A549 (cell line): ENCODE measurements at regions not wholly inside any gene's neighbourhood (a gene's known extent, or its start where the extent isn't known, plus 50 kb on each side); places are given as distances from the start of the nearest gene placed in this dataset.

ENCODE experiments used
- ATAC-seq, 2 experiments: fragments of 200-7000 bp in 1 of 2; fragments of >200 bp in 1 of 2; cut with Nextera tagmentation in 1 of 2; cut with Tn5 transposase in 1 of 2; 3 replicates each; pipeline versions ENCODE4 v1.8.0 to v1.9.1; 2018 to 2020; ENCODE audit warnings: mild to moderate bottlenecking in 1 of 2, moderate library complexity in 1 of 2
- CTCF ChIA-PET: fragments of 300-600 bp; sonication (Branson Sonifier 250); formaldehyde crosslinking; extraction: SDS; loops from one replicate; lab custom pipeline; 2021; ENCODE audit warnings: antibody characterized with exemption, inconsistent platforms; lab: Yijun Ruan, JAX
- POLR2A ChIA-PET: fragments of 350-600 bp; formaldehyde crosslinking; extraction: SDS; loops from one replicate; lab custom pipeline; 2021; ENCODE audit warnings: antibody characterized with exemption, inconsistent platforms; lab: Yijun Ruan, JAX
- DNase-seq, 2 experiments: peaks; one replicate each; pipeline versions ENCODE4 v3.0.0 to v3.0.0-alpha.2; 2011 to 2016; ENCODE audit warnings: low read depth in 1 of 2, low spot score in 1 of 2
- FAIRE-seq: peaks from 2 replicates; lab custom pipeline; 2011; peaks lifted over from hg19 to GRCh38; lab: Jason Lieb, UNC
- H3K27ac ChIP-seq, 2 experiments: fragments of >200 bp; sonication (Bioruptor Twin); formaldehyde crosslinking; 3 replicates each; pipeline ENCODE4 v1.5.1; 2016 to 2017
- H3K4me1 ChIP-seq: fragments of >200 bp; sonication (Bioruptor Twin); formaldehyde crosslinking; 3 replicates; pipeline ENCODE4 v1.6.1; 2016
- H3K4me2 ChIP-seq: fragments of >200 bp; sonication (Bioruptor Twin); formaldehyde crosslinking; 3 replicates; pipeline ENCODE4 v1.6.1; 2016
- H3K4me3 ChIP-seq: fragments of >200 bp; sonication (Bioruptor Twin); formaldehyde crosslinking; 3 replicates; pipeline ENCODE4 v1.5.1; 2016
- H3K9me3 ChIP-seq: fragments of >200 bp; sonication (Bioruptor Twin); formaldehyde crosslinking; 3 replicates; pipeline ENCODE4 v1.6.1; 2016
- BHLHE40 ChIP-seq: IDR thresholded peaks from 2 replicates; pipeline ENCODE4 v1.6.1; 2012; ENCODE audit warnings: low read depth, low read length, inconsistent platforms
- CEBPB ChIP-seq, 2 experiments: fragments of >200 bp in 1 of 2; sonication (Bioruptor Twin) in 1 of 2; formaldehyde crosslinking in 1 of 2; IDR thresholded peaks; 2 replicates each; pipeline ENCODE4 v1.6.1; 2012 to 2016
- CHD4 ChIP-seq: fragments of 200-600 bp; sonication (generic); IDR thresholded peaks from 2 replicates; pipeline ENCODE4 v1.6.1; 2016; ENCODE audit warnings: antibody characterized with exemption, mild to moderate bottlenecking, borderline replicate concordance
- EHF ChIP-seq: fragments of 250-450 bp; sonication (Bioruptor Pico); IDR thresholded peaks from 2 replicates; pipeline ENCODE4 v1.5.0; 2020; ENCODE audit warnings: mild to moderate bottlenecking
- EP300 ChIP-seq, 2 experiments: fragments of >200 bp; sonication (Bioruptor Twin); formaldehyde crosslinking; IDR thresholded peaks; 2 replicates in 1 of 2; 3 replicates in 1 of 2; pipeline ENCODE4 v1.6.1; 2016 to 2017
- ESRRA ChIP-seq: fragments of 150-350 bp; IDR thresholded peaks from 2 replicates; pipeline ENCODE4 v1.6.1; 2014; ENCODE audit warnings: mild to moderate bottlenecking, low read length, borderline replicate concordance
- FOXS1 ChIP-seq: fragments of 250-450 bp; sonication (Bioruptor Pico); IDR thresholded peaks from 2 replicates; pipeline ENCODE4 v1.5.0; 2020; ENCODE audit warnings: mild to moderate bottlenecking, moderate library complexity
- GATA3 ChIP-seq: IDR thresholded peaks from 2 replicates; pipeline ENCODE4 v1.6.1; 2012; ENCODE audit warnings: borderline replicate concordance
- HDAC2 ChIP-seq: fragments of 200-600 bp; sonication (generic); IDR thresholded peaks from 2 replicates; pipeline ENCODE4 v1.6.1; 2016
- HEYL ChIP-seq: fragments of 250-450 bp; sonication (Bioruptor Pico); IDR thresholded peaks from 2 replicates; pipeline ENCODE4 v1.8.0; 2021; ENCODE audit warnings: mild to moderate bottlenecking, moderate library complexity
- HOXA7 ChIP-seq: fragments of 250-450 bp; sonication (Bioruptor Pico); IDR thresholded peaks from 2 replicates; pipeline ENCODE4 v1.5.0; 2020; ENCODE audit warnings: mild to moderate bottlenecking, moderate library complexity
- JUN ChIP-seq, 2 experiments: fragments of >200 bp; sonication (Bioruptor Twin); formaldehyde crosslinking; IDR thresholded peaks; 2 replicates in 1 of 2; 3 replicates in 1 of 2; pipeline ENCODE4 v1.6.1; 2016 to 2017
- KDM5A ChIP-seq: fragments of 200-600 bp; sonication (generic); IDR thresholded peaks from 2 replicates; pipeline ENCODE4 v1.6.1; 2016; ENCODE audit warnings: antibody characterized with exemption, mild to moderate bottlenecking
- MYC ChIP-seq: IDR thresholded peaks from 2 replicates; pipeline ENCODE4 v1.6.1; 2012; ENCODE audit warnings: mild to moderate bottlenecking, inconsistent platforms, low read length, improper control_type of control experiment, borderline replicate concordance
- NFE2L2 ChIP-seq: fragments of 150-350 bp; conservative IDR thresholded peaks from 2 replicates; pipeline ENCODE4 v1.6.1; 2014; ENCODE audit warnings: low read length
- NPAS2 ChIP-seq: fragments of 250-450 bp; sonication (Bioruptor Pico); IDR thresholded peaks from 2 replicates; pipeline ENCODE4 v1.8.0; 2022; ENCODE audit warnings: mild to moderate bottlenecking, moderate library complexity, borderline replicate concordance
- POLR2A ChIP-seq: IDR thresholded peaks from 2 replicates; pipeline ENCODE4 v1.6.1; 2012; ENCODE audit warnings: mild to moderate bottlenecking, low read length
- POLR2AphosphoS2 ChIP-seq: conservative IDR thresholded peaks from 2 replicates; pipeline ENCODE4 v1.6.1; 2012; ENCODE audit warnings: low read length, improper control_type of control experiment, inconsistent platforms
- RAD21 ChIP-seq, 2 experiments: fragments of >200 bp in 1 of 2; sonication (Bioruptor Twin) in 1 of 2; formaldehyde crosslinking in 1 of 2; IDR thresholded peaks in 1 of 2; conservative IDR thresholded peaks in 1 of 2; 2 replicates in 1 of 2; 3 replicates in 1 of 2; pipeline ENCODE4 v1.6.1; 2012 to 2018; ENCODE audit warnings: inconsistent platforms in 1 of 2
- RARB ChIP-seq: fragments of 250-450 bp; sonication (Bioruptor Pico); IDR thresholded peaks from 2 replicates; pipeline ENCODE4 v1.8.0; 2021; ENCODE audit warnings: mild to moderate bottlenecking, moderate library complexity
- SMC3 ChIP-seq: fragments of >200 bp; sonication (Bioruptor Twin); formaldehyde crosslinking; IDR thresholded peaks from 3 replicates; pipeline ENCODE4 v1.6.1; 2018; ENCODE audit warnings: inconsistent platforms
- ZNF302 ChIP-seq: fragments of 250-450 bp; sonication (Bioruptor Pico); IDR thresholded peaks from 2 replicates; pipeline ENCODE4 v1.9.0; 2021; ENCODE audit warnings: inconsistent platforms, mild to moderate bottlenecking, moderate library complexity
- ZSCAN20 ChIP-seq: fragments of 250-450 bp; sonication (Bioruptor Pico); IDR thresholded peaks from 2 replicates; pipeline ENCODE4 v1.8.0; 2022; ENCODE audit warnings: mild to moderate bottlenecking, moderate library complexity
- WGBS: methylation state at CpG from one replicate; pipeline ENCODE4 v1.1.6; 2017; ENCODE audit errors: missing lambda C conversion rate; 5-methylcytosine and 5-hydroxymethylcytosine counted together
- TF ChIP-seq, protein P1 (sequence below): fragments of >200 bp; sonication (Bioruptor Twin); formaldehyde crosslinking; IDR thresholded peaks from 2 replicates; pipeline ENCODE4 v1.6.1; 2016
- TF ChIP-seq, protein P2 (sequence below): IDR thresholded peaks from 2 replicates; pipeline ENCODE4 v1.6.1; 2012
- TF ChIP-seq, protein P3 (sequence below): fragments of 250-450 bp; sonication (Bioruptor Pico); IDR thresholded peaks from 2 replicates; pipeline ENCODE4 v1.5.0; 2021; ENCODE audit warnings: mild to moderate bottlenecking, moderate library complexity, borderline replicate concordance
- TF ChIP-seq, protein P4 (sequence below): fragments of 450-650 bp; IDR thresholded peaks from 2 replicates; pipeline ENCODE4 v1.6.1; 2014; ENCODE audit warnings: antibody characterized with exemption
- TF ChIP-seq, protein P5 (sequence below): IDR thresholded peaks from 2 replicates; pipeline ENCODE4 v1.6.1; 2012

DNA sequence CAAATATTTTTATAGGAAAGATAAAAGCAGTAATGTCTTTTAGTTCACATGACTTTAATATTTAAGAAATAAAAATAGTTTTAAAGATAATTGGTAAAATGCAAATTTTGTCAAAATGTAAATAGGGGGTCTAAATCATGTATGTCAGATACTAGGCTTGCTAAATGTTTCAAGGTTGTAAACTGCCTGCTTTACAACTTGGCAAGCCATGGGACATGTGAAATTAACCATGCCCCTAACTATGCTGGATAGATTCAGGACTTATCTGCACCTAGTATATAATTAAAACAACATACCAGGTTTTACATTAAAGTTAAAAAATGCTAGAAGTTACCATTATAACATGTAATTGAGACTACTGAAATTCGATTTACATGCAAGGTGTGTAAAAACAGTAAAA lies 537.3 kb upstream of the MIS18BP1 start:
- DNase-seq (no peak), ATAC-seq (no peak)
- CTCF ChIA-PET, result no interaction called here
- Histone ChIP-seq H3K4me2 (no peak overlapping the region), H3K4me1 (no peaks in the 10 kb centered on the region), H3K9me3 (0 out of 3 replicates have a peak, but pooled peaks cover 7% of the 10 kb centered on the region), H3K4me3 (no peak overlapping the region), H3K27ac (no peak overlapping the region)
- 0% methylated on average over 1 of the region's 1 CpG for WGBS
- POLR2A ChIA-PET, result no interaction called here
- no peak for TF ChIP-seq GATA3
- no peak for TF ChIP-seq POLR2AphosphoS2
- no peak for TF ChIP-seq NPAS2 (CRISPR knock-in tag)
- no peak for TF ChIP-seq CEBPB (IDR thresholded peaks at IDR 0.05)
- no peak for TF ChIP-seq HEYL (CRISPR knock-in tag)
- no peak for TF ChIP-seq HDAC2
- no peak for TF ChIP-seq ZSCAN20 (CRISPR knock-in tag)
- TF ChIP-seq KDM5A, result no peak
- TF ChIP-seq, protein P1, sequence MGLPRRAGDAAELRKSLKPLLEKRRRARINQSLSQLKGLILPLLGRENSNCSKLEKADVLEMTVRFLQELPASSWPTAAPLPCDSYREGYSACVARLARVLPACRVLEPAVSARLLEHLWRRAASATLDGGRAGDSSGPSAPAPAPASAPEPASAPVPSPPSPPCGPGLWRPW, result no peak
- TF ChIP-seq, protein P2, sequence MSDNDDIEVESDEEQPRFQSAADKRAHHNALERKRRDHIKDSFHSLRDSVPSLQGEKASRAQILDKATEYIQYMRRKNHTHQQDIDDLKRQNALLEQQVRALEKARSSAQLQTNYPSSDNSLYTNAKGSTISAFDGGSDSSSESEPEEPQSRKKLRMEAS, result no peak
- no peak for TF ChIP-seq FOXS1 (CRISPR knock-in tag)
- TF ChIP-seq, protein P3, sequence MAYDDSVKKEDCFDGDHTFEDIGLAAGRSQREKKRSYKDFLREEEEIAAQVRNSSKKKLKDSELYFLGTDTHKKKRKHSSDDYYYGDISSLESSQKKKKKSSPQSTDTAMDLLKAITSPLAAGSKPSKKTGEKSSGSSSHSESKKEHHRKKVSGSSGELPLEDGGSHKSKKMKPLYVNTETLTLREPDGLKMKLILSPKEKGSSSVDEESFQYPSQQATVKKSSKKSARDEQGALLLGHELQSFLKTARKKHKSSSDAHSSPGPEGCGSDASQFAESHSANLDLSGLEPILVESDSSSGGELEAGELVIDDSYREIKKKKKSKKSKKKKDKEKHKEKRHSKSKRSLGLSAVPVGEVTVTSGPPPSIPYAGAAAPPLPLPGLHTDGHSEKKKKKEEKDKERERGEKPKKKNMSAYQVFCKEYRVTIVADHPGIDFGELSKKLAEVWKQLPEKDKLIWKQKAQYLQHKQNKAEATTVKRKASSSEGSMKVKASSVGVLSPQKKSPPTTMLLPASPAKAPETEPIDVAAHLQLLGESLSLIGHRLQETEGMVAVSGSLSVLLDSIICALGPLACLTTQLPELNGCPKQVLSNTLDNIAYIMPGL, result no peak
- no peak for TF ChIP-seq HOXA7 (CRISPR knock-in tag)
- TF ChIP-seq, protein P4, sequence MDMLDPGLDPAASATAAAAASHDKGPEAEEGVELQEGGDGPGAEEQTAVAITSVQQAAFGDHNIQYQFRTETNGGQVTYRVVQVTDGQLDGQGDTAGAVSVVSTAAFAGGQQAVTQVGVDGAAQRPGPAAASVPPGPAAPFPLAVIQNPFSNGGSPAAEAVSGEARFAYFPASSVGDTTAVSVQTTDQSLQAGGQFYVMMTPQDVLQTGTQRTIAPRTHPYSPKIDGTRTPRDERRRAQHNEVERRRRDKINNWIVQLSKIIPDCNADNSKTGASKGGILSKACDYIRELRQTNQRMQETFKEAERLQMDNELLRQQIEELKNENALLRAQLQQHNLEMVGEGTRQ, result no peak
- TF ChIP-seq POLR2A, result no peak
- TF ChIP-seq CHD4, result no peak
- TF ChIP-seq SMC3, result no peak
- TF ChIP-seq EP300 (IDR thresholded peaks at IDR 0.05), result no peak
- TF ChIP-seq RARB (CRISPR knock-in tag), result no peak
- TF ChIP-seq, all 56 proteins: peak for 0
- FAIRE-seq, result no peak

DNA sequence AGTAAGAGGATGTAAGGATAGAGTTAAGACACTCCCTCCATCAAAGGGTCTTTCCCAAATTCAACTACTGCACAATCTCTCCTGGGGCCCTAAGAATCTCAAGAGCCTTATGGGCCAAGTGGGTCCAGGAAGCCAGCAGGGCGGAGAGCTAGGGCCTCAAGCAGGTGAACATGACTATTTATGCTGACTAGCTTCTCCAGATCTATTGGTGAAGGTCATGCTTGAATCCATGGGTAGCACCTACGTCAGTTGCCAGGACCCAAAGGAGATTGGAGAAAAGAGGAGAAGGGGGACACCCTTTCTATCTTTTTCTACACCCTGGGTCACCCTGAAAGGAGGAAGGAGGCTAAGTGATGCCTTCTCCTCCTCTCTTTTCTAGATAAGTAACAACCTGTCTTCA lies 534.2 kb upstream of the MIS18BP1 start:
- TF ChIP-seq, protein P5, sequence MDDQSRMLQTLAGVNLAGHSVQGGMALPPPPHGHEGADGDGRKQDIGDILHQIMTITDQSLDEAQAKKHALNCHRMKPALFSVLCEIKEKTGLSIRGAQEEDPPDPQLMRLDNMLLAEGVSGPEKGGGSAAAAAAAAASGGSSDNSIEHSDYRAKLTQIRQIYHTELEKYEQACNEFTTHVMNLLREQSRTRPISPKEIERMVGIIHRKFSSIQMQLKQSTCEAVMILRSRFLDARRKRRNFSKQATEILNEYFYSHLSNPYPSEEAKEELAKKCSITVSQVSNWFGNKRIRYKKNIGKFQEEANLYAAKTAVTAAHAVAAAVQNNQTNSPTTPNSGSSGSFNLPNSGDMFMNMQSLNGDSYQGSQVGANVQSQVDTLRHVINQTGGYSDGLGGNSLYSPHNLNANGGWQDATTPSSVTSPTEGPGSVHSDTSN, result no peak
- TF ChIP-seq ZNF302 (no peak), EHF (CRISPR knock-in tag) (no peak), ESRRA (no peak), KDM5A (no peak)
- H3K27ac ChIP-seq, result no peak overlapping the region
- ChIA-PET CTCF (no interaction called here), POLR2A (no interaction called here)
- H3K4me1 ChIP-seq, result no peaks in the 10 kb centered on the region
- no peak overlapping the region for H3K4me3 ChIP-seq
- no peak overlapping the region for H3K4me2 ChIP-seq
- DNase-seq, result no peak
- peaks cover 7% of the 10 kb centered on the region; the same call in 1 of the 3 replicates for H3K9me3 ChIP-seq
- ATAC-seq, result no peak
- 7% methylated on average over 1 of the region's 2 CpGs for WGBS
- FAIRE-seq, result no peak

DNA sequence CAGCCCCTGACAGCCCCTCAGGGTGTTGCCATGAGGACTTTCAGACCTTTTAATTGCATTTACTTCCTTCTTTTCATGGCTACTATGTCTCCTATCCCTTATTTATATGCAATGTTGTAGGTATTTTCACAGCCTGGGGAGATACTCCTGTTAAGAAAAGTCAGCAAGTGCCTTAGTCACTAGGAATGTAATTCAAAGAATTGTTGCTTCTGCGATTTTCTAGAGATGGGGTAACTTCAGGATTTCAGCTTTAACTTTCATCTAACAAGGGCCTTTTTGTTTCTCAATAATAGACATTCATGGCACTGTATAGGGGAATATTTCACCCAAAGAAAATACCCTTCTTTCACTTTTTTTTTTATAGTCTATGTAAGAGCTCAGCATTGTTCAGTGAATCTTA lies 533.3 kb upstream of the MIS18BP1 start:
- H3K4me3 ChIP-seq, result no peak overlapping the region
- DNase-seq (no peak), FAIRE-seq (no peak), ATAC-seq (no peak)
- WGBS, result 0% methylated on average over 1 of the region's 1 CpG
- H3K9me3 ChIP-seq, result peaks cover 7% of the 10 kb centered on the region; the same call in 1 of the 3 replicates
- H3K4me2 ChIP-seq, result no peak overlapping the region
- CTCF ChIA-PET, result no interaction called here
- H3K27ac ChIP-seq, result no peak overlapping the region
- TF ChIP-seq JUN (IDR thresholded peaks at IDR 0.05), result no peak
- no peak for TF ChIP-seq RAD21 (conservative IDR thresholded peaks at IDR 0.05 in 1 of 2, IDR thresholded peaks at IDR 0.05 in 1 of 2)
- TF ChIP-seq EP300 (IDR thresholded peaks at IDR 0.05), result no peak
- no peak for TF ChIP-seq HDAC2
- no peak for TF ChIP-seq KDM5A
- no peak for TF ChIP-seq BHLHE40
- no peak for TF ChIP-seq MYC
- TF ChIP-seq FOXS1 (CRISPR knock-in tag), result no peak
- TF ChIP-seq, protein P4, result no peak
- no peak for TF ChIP-seq CHD4
- TF ChIP-seq NFE2L2, result no peak
- no peak for TF ChIP-seq NPAS2 (CRISPR knock-in tag)
- POLR2A ChIA-PET, result no interaction called here
- H3K4me1 ChIP-seq, result no peaks in the 10 kb centered on the region
